ENCODE measurements at regions not wholly inside any gene's neighbourhood (a gene's known extent, or its start where the extent isn't known, plus 50 kb on each side); places are given as distances from the start of the nearest gene placed in this dataset.

DNA sequence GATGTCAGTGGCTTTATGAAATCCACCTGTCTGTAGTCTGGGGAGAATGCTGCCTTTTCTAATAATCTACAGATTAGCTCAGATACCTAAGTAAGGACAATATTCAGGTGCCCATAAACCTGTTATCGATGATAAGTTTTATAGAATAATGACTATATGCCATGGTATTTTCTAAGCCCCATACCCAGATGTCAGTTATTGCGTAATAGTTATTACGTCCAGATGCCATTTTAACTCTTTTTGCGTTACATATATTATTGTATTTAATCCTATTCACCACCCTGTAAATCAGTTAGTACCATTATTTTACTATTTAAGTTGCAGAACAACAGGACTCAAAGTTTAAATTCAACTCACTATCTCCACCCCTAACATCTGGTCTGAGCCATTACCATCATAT is 1343.9 kb upstream of the ACO1 start:
- TF ChIP-seq CTCF (IDR thresholded peaks at IDR 0.05; ENCODE audit: low read depth, low read length, poor library complexity, severe bottlenecking) (no peak), EZH2phosphoT487 (IDR thresholded peaks at IDR 0.05; ENCODE audit: borderline replicate concordance, low read length) (no peak)

Data from DOHH2 (cell line).